Fibroblast of gingiva (primary cell): ENCODE measurements at regions not wholly inside any gene's neighbourhood (a gene's known extent, or its start where the extent isn't known, plus 50 kb on each side); places are given as distances from the start of the nearest gene placed in this dataset.

Experiments
- DNase-seq: peaks from one replicate; pipeline ENCODE4 v3.0.0-alpha.2; 2011; ENCODE audit warnings: low read depth

DNA sequence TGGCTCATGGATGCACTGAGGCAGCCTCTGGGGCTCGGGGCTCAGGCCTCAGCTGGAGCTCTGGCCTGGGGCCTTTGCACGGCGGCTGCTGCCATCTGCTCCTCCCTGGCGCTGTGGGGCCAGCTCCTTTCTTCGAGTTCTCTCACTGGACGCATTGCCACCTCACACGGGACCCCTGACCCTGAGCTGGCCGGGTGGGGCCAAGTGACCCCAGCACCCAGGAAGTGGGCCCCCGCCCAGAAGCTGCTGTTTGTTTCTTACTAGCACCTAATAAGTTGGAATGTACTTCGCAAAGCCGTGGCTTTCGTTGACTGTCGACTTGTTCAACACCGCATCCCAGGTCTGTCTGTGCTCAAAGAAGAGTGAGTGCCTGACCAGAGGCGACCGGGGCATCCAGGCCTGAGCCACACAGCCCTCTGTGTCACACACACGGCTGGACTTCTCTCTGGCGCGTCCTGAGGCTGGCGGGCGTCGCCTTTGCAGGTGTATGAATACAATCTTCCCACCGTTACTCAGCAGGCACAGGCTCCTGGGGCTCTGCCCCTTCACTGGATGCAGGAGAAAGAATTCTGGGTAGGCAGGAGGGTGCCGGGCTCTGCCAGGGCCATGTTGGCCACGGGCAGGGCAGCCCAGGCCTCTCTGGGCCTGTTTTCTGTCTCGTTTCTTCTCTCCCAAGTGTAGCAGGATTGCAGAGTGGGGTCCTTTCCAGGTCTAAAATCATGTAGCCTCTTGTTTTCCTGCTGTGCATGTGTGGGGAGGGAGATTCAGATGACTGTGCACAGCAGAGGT is 112.9 kb downstream of the DLL1 start:
- no peak for DNase-seq

DNA sequence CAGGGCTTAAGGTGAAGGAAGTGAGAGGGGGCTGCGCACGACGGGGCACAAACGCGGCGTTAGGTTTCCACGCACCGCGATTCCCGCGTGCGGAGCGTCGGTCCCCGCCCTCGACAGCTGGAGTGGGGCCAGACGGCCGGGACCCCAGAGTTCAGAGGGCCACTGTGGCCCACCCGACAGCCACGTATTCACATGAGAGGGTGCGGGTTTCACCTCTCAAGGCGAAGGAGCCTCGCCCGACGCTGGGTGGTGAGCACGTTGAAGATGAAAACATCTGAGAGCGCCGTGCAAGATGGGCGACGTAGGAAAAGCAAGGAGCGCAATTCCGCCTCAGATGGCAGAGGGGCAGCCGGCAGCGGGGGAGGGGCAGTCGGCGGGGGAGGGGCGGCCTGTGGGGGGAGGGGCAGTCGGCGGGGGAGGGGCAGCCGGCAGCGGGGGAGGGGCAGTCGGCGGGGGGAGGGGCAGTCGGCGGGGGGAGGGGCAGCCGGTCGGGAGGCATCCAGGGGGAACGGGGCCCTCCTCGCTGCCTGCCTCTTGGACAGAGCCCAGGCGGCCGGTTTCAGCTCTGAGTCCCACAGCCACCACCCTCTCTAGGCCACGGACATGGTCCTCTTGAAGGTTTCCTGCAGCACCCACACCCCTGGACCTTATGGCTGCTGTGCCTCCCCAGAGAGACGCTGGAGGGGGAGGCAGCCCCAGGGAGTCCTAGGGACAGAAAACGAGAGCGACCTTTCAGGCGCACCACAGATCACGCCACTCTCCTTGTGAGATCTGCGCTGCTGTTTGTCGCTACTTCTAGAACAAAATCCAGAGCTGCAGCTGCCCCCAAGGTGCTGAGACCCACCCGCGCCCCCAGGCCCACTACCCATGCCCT is 113.7 kb downstream of the DLL1 start:
- DNase-seq: no peak

GRCh38 chr6:170176136-170176897 is 114.6 kb downstream of the DLL1 start:
- DNase-seq: no peak

DNA sequence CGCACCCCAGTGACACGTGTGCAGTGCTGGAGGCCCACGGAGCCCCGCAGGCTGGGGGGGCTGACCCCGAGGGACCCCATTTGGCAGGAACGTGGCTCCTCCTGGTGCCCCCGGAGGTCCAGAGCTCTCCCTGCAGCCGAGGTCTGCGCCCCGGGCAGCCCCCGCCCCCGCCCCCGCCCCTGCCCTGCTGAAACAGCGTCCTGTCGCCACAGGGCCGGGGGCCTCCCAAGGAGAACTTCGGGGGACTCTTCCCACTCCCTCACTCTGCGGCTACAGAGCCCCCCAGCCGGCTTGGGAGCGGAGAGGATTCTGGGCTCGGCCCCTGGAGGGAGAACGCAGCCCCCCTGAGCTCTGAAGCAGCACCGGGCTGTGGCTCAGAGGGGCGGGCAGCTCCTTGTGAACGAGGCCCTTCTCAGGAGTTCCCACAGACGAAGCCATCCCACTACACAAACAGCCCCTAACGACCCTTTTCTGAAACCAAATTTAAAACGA is 115.2 kb downstream of the DLL1 start:
- no peak for DNase-seq

DNA sequence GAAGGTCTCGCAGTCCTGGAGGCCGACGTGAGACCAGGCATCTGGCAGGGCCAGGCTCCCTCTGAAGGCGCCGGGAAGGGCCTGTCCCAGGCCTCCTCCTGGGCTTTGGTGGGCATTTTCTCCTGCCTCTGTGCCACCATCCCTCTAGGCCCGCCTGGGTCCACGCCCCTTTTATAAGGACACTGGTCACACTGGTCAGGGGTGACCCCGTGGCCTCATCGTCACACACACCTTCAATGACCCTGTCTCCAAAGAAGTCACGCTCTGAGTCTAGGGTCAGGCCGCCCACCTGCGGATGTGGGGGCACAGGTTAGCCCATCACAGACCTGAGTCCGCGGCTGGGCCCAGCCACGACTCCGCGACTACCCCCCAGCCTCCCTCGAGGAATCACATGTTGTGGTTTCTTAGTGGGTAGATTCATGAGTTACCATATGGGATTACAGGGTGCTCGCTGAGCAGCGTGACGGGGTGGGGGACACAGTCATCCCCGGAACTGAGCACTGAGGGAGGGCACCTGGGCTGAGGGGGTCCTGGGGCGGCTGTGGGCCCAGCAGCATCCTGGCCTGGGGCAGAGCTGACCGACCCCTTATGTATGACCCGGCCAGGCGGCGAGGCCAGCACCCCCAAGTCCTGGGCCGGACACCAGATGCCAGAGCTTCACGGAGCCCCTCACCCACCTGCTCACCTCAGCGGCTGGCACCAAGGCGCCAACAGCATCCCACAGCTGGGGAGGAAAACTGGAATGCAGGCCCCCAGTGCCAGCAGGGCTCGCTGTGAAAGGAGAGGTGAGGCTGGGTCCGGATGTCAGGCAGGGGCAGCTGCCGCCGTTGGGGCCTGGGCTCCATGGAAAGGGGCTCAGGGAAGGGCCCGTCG is 115.9 kb downstream of the DLL1 start:
- no peak for DNase-seq

DNA sequence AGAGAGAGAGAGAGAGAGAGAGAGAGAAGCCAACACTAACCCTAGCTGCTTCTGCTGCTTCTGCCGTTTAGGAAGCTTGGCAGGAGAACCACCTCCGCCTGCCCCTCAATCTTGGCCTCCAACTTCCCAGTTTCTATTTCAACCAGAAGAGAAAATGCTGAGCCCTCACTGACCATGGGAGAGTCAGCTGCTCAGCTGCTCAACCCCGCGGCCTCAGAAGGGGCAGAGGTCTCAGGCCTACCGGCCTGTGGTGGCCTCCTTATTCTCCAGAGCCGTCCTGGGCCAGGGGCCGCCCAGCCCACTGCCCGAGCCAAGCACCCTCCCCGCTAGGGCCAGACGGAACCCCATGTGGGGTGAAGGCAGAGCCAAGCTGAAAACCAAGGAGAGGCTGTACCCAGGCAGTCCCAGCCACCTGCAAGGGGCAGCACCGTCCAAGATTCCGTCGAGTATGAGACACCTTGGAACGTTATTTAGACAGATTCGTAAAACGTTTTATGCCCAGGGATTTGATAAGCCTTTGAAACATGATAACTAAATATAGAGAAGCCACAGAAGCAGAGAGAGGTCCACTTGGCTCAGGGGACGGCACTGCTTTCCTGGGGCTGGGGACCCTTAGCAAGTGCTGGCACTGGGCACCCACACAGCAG is 116.6 kb downstream of the DLL1 start:
- DNase-seq: no peak

DNA sequence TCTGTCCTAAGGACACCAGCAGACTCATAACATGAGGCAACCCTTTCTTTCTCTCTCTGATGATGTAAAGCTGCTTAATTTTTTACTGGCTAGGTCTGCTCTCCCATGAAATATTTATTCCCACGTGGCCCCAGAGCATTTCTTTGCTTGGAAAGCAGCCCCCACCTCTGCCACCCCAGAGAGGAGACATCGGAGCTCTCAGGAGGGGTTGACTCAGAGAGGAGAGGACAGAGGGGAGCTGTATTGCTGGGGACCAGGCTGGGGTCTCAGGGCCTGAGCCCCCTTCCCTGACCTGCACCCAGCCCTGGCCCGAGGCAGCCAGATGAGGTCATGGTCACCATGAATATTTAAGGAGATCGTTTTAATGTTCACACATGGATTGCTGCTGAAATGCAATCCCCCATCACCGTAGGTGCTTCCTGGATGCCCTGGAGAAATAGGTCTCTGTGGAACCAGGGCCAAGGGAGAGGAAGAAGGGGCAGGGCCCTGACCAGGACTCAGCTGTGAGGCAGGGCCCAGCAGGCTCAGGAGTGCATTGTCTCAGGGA is 117.5 kb downstream of the DLL1 start:
- no peak for DNase-seq

DNA sequence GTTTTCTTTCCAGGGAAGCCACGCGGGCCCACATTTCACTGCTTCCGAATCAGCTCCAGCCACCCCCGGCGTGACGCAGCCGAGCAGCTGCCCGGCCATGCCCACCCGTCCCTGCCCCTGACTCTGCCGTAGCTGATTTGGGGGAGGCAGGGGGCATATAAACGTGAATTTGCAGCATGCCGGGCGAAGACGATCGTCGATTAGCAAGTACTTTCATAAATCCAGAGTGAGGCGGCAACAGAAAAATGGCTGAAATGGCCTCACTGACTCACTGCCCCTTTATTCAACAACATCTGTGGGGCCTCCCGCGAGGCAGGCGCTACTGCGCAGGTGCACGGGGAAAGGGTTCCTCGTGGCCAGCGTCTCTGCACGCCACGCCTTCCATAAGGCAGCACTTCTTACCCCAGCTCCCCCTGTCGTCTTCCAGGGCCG is 118.0 kb downstream of the DLL1 start:
- DNase-seq: no peak

DNA sequence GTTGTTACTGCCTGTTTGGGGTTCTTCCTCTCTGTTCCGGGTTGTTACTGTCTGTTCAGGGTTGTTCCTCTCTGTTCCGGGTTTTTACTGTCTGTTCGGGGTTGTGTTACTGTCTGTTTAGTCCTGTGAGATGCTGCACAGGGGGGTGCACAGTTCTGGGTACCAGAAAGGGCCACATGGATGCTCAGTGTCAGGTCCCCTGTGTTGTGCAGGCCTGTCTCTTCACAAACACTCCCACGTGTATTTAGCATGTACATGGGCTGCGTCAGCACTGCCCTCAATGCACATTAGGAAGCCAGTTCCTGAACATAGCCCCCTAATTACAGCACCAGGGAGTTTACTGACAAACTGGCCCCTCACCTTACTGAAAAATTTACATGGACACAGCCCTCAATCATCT is 118.5 kb downstream of the DLL1 start:
- DNase-seq: no peak

DNA sequence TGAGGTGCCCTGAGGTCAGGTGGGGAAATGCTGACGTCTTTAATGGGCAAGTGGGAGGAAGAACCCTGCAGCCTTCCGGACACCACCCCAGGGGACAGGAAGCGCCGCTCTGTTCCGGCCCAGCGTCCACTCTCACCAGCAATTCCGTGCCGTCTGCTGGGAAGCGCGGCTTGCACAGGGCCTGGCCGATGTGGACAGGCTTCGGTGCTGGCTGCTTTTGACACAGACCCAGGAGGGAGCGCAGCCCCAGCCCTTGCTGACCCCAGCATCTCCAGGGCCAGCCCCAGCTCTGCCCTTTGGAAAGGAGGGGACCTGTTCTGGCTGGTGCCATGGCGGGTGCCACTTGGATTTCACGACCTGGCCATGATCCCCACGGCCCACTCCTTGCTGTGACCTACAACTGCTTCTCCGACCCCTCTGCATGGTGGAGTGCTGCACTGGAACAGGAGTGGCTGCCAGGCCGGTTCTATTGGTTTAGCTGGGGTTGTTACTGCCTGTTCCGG is 123.2 kb downstream of the DLL1 start:
- no peak for DNase-seq

DNA sequence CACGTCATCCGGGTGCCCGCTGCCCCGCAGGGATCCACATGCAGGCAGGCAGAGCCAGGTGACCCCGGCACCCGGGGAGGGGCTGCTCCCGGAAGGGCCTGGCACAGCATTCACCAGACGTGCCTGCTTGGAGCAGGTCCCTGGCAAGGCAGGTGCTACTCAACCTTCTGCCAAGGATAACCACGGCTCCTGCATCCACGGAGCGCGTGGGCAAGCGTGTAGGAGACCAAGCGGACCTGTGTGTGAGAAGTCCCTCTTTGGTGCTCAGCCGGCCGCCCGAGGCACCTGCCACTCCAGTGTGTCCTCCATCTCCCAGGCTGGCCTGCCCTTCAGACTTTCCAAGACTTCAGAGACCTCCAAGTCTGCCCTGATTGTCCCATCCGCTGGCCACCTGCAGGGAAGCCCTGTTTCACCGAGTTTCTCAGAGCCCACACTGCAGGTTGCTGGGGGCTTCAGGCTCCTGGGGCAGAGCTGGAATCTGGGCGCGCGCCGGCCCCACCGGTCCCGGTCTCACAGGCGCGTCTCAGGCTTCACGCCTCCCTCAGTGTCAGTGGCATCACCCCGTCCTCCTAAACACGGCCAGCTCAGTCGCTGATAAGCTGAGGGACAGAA is 124.3 kb downstream of the DLL1 start:
- DNase-seq: no peak

GRCh38 chr6:170165471-170166117 is 125.3 kb downstream of the DLL1 start:
- no peak for DNase-seq

DNA sequence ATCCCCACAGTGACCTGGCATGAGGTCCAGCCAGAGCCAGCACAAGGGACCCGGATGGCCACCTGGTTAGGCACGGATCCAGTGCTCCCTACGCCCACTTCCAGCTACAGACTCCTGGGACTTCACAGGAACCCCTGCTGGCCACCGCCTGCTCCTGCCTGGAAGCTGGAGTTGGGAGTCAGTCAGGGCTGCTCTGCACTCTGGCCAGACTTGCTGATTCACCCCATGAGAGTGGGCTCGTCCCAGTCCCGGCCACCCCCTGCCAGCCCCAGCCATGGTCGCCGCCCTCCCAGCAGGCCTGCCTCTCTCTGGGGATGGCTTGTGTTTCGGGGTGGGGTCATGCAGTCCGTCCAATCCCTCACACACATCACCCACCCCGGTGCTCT is 125.8 kb downstream of the DLL1 start:
- DNase-seq: no peak

GRCh38 chr6:170164271-170164900 is 126.5 kb downstream of the DLL1 start:
- DNase-seq: no peak

DNA sequence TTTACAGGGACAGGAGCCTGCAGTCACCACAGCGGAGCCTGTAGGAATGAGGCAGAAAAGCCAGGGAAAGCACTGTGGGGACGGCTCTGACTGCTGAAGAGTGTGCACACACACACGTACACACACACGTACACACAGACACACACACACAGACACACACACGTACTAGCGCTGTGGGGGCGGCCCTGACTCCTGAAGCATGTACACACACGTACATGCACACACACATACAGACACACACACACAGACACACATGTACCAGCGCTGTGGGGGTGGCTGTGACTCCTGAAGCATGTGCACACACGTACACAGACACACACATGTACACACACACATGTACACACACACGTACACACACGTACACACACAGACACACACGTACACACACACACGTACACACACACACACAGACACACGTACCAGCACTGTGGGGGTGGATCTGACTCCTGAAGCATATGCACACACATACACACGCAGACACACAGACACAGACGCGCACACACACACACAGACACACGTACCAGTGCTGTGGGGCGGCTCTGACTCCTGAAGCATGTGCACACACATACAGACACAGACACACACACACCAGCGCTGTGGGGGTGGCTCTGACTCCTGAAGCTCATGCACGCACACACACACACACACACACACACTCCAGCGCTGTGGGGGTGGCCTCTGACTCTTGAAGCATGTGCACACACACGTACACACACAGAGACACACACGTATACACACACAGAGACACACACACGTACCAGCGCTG is 127.3 kb downstream of the DLL1 start:
- no peak for DNase-seq

DNA sequence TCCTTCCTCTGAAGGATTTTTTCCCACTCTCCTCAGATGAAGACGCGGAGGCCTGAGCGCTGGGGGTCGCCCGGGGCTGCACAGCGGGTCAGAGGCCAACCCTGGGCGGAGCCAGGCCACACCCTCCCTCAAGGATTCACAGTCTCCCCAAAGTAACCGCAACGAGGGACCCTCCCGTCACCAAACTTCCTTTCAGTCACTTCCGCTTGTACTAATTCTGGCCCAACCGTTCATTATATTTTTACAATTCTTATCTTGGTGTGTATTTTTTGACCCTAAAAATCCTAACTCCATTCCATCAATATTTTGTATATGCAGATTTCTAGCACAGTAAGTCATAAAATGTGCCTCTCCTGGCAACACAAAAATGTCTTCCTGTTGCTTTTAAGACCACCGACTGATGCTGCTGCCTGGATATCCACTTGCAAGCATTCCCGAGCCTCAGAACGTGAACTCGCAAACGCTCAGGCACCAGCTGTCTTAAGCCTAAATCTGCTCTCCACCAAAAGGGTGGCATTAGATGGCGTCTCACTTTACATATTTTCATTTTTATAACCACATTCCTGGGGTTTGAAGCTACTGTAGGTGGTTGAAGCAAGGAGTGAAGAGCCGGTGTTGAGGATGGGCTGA is 128.0 kb downstream of the DLL1 start:
- no peak for DNase-seq

DNA sequence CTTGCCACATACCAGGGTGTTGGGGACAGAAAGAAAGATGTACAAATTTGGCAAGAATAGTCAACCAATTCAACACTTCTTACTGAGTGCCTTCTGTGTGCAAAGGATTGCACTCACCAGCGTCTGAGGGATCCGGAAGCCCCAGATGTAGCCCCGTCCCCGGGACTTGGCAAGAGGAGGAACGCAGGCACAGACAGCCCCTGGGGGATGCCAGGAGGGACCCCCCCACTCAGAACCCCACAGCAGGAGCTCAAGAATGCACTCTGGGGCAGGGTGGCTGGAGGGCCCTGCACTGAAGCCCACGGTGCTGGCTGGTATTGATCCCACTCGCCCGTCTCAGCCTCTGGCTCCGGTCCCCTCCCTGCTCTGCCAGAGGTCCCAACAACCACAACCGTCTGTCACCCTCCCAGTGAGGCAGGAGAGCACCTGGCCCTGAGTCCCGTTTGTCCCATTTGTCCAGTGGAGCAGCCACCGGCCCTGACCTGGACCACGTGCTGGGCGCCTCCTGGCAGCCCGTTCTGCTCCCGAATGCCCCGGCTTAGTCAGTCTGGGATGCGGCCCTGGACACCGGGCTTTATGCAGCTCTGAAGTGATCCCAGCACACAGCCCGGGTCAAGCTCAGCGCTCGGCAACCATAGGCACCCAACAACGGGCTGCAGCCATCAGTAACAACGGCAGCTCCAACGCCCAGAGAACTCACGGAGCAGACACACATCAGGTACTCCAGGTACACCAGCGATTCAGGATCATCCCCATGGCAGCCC is 128.7 kb downstream of the DLL1 start:
- no peak for DNase-seq
